Activated naive CD4-positive, alpha-beta T cell treated with anti-CD3 and anti-CD28 coated beads for 36 hours (primary cell): ENCODE measurements at regions not wholly inside any gene's neighbourhood (a gene's known extent, or its start where the extent isn't known, plus 50 kb on each side); places are given as distances from the start of the nearest gene placed in this dataset.

Source experiments
- CTCF ChIA-PET: fragments of 350-600 bp; sonication (Branson Sonifier 250); formaldehyde crosslinking; loops from one replicate; lab custom pipeline; 2021; ENCODE audit warnings: antibody characterized with exemption; lab: Charles Lee
- DNase-seq: peaks from one replicate; pipeline ENCODE4 v3.0.0-alpha.2; 2020
- H3K27ac Mint-ChIP-seq: one replicate; pipeline ENCODE4 v1.8.0; 2021; ENCODE audit warnings: mild to moderate bottlenecking, mixed read lengths
- H3K27me3 Mint-ChIP-seq: one replicate; pipeline ENCODE4 v1.8.0; 2021; ENCODE audit warnings: low read depth, mixed read lengths
- H3K36me3 Mint-ChIP-seq: one replicate; pipeline ENCODE4 v1.8.0; 2021; ENCODE audit warnings: low read depth, mixed read lengths
- H3K4me1 Mint-ChIP-seq: one replicate; pipeline ENCODE4 v1.8.0; 2021; ENCODE audit warnings: low read depth, mixed read lengths
- H3K4me3 Mint-ChIP-seq: one replicate; pipeline ENCODE4 v1.8.0; 2021; ENCODE audit warnings: mild to moderate bottlenecking, moderate library complexity, mixed read lengths
- H3K9me3 Mint-ChIP-seq: one replicate; pipeline ENCODE4 v1.8.0; 2021; ENCODE audit warnings: mixed read lengths
- intact Hi-C: fragments of 100-400 bp; cut with micrococcal nuclease; formaldehyde crosslinking; loops from one replicate; pipeline ENCODE4 v1.15.1; 2023

DNA sequence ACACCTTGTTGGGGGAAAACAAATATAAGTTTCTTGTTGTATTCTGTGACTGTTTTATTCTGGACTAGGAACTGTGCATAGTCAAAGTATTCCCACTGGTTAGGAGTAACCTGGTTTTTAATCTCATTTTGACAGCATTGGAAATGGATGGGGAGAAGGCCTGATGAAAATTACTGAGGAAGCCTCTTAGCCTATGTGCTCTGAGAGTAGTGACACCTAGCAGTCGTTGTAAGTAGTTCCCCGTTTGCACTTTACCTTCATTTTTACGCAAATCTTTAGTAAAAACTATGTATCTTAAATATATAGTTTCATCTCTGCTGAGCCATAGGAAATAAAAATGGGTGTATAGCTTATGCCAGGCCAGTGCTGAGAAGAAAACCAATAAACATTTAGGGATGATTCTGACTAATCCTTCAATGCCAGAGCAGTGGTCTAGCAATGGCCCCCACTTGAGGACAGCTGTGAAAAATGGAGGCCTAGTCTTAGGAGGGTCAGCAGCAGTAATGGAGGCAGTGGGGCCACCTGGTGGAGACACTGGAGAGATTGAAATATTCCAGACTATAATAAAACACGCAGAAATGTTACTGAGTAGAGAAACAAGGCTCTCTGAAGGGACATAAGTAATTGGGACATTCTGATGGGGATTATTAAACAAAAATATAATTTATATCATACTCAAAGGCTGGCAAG lies 133.2 kb upstream of the NOVA1 start:
- Mint-ChIP-seq H3K4me3 (no peak overlapping the region), H3K36me3 (no peaks in the 10 kb centered on the region), H3K9me3 (peaks cover 7% of the 10 kb centered on the region), H3K27me3 (no peaks in the 10 kb centered on the region), H3K4me1 (no peaks in the 10 kb centered on the region), H3K27ac (no peak overlapping the region)
- CTCF ChIA-PET, result no interaction called here
- intact Hi-C loops, result no loop called here
- no peak for DNase-seq

DNA sequence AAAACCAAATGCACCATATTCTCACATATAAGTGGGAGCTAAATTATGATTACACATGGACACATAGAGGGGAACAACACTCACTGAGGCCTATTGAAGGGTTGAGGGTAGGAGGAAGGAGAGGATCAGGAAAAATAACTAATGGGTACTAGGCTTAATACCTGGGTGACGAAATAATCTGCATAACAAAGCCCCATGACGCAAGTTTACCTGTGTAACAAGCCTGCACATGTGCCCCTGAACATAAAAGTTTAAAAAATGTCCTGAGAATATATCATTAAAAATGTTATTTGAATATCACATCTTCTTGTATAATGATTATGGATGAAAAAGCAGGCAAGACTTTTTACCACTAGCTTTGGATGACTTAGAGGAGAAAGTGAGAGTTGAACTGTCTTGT lies 138.0 kb upstream of the NOVA1 start:
- H3K4me1 Mint-ChIP-seq, result no peaks in the 10 kb centered on the region
- no peaks in the 10 kb centered on the region for H3K36me3 Mint-ChIP-seq
- H3K9me3 Mint-ChIP-seq, result peaks cover 5% of the 10 kb centered on the region
- no peak overlapping the region for H3K27ac Mint-ChIP-seq
- H3K27me3 Mint-ChIP-seq, result no peaks in the 10 kb centered on the region
- no peak overlapping the region for H3K4me3 Mint-ChIP-seq
- CTCF ChIA-PET, result interaction anchor here (0.6 kb wide), 1 partner anchor 105 kb away, joined by 7 read pairs; no protein-coding TSS in a partner anchor
- intact Hi-C loops, result no loop called here
- no peak for DNase-seq

DNA sequence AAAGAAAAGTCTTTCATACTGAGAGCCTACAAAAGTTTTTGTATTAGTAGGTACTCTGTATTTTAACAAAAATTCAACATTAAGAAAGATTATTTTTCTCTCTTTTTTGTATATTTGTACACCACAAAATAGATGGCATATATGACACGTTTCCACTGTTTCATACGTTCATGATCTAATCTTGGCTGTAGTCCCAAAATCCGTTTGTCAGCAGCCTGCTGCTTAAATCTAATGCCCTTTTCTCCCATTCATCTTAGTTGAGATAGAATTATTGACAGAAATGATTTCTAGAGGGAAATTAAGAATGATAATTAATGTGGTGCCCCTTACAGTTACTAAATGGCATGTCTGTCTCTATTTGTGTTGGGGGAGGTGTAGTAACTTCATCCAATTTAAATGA lies 140.7 kb upstream of the NOVA1 start:
- DNase-seq, result no peak
- H3K9me3 Mint-ChIP-seq, result peaks cover 9% of the 10 kb centered on the region
- intact Hi-C loops, result no loop called here
- no peaks in the 10 kb centered on the region for H3K27me3 Mint-ChIP-seq
- no peak overlapping the region for H3K27ac Mint-ChIP-seq
- H3K4me1 Mint-ChIP-seq, result no peaks in the 10 kb centered on the region
- no peak overlapping the region for H3K4me3 Mint-ChIP-seq
- no peaks in the 10 kb centered on the region for H3K36me3 Mint-ChIP-seq
- CTCF ChIA-PET, result no interaction called here

DNA sequence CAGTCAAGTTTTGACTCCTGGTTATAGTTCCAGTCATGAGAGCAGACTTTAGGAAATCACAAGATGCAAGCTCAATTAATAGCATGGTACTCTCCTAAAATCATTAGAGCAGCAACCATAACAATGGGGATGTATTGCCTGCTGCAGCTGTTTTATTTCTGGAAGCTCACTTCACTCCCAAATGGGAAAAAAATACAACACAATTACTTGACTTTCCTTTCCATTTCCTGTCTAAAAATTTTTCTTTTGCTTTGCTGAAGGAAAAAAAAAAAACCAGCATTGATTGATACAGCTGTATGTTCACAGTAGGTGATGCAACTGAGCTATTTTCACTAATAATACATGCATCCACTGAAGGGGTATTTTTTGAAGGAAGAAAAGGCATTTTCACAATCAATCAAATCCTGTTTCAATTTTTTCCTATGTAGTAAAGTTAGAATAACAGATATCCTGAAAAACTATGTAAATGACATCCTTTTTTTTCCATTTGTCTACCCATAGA lies 143.9 kb upstream of the NOVA1 start:
- Mint-ChIP-seq H3K9me3 (peaks cover 15% of the 10 kb centered on the region), H3K27ac (no peak overlapping the region), H3K36me3 (no peaks in the 10 kb centered on the region), H3K4me3 (no peak overlapping the region), H3K4me1 (no peaks in the 10 kb centered on the region), H3K27me3 (no peaks in the 10 kb centered on the region)
- no peak for DNase-seq
- intact Hi-C loops, result no loop called here
- CTCF ChIA-PET, result interaction anchor here (0.7 kb wide), 1 partner anchor 289 kb away, joined by 3 read pairs; no protein-coding TSS in a partner anchor

DNA sequence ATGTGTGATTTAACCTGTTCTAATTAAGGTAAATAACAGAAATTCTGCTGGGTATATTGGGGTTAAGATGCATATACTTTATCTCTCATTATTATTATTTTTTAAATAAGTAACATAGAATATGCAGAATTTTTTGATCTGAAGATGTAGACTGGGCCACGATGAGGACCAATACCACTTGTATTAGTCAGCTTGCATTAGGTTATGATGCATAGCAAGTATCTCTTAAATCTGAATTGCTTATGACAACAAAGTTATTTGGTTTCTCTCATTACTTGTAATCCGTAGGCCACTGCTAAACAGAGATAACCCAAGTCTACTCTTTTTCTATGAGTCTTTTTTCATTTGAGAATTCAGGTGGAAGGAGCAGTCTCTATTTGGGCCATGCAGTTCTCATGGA lies 145.5 kb upstream of the NOVA1 start:
- intact Hi-C loops, result no loop called here
- H3K27ac Mint-ChIP-seq, result no peak overlapping the region
- peaks cover 17% of the 10 kb centered on the region for H3K9me3 Mint-ChIP-seq
- no peak overlapping the region for H3K4me3 Mint-ChIP-seq
- no peak for DNase-seq
- CTCF ChIA-PET, result no interaction called here
- H3K27me3 Mint-ChIP-seq, result no peaks in the 10 kb centered on the region
- H3K4me1 Mint-ChIP-seq, result no peaks in the 10 kb centered on the region
- no peaks in the 10 kb centered on the region for H3K36me3 Mint-ChIP-seq

DNA sequence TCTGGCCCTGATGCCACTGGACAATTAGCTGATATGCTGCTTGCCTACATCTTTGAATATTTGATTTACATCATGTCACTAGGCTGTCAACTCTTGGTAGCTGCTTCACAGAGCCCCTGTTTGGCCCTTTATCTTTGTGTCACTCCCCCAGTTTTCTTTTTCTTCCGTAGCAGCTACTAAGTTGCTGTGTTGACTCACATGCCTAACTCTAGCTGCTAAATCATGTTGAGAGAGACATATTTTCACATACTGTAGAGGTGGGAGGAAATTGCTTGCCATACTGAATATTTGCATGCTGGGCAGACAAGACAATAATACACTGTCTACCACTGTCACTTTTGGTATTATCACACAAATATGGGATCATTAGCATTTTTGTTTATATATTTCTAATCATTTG lies 147.1 kb upstream of the NOVA1 start:
- no peaks in the 10 kb centered on the region for H3K4me1 Mint-ChIP-seq
- no peak overlapping the region for H3K4me3 Mint-ChIP-seq

DNA sequence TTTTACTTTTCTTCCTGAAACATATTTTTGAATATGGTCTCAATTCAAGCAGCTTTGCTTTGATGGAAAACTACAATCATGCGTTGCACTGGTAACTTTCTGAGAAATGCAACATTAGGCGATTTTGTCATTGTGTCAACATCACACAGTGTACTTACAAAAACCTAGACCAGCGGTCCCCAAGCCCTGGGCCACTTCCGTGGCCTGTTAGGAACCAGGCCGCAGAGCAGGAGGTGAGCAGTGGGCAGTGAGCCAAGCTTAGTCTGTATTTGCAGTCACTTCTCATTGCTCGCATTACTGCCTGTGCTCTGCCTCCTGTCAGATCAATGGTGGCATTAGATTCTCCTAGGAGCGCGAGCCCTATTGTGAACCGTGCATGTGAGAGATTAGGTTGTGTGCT lies 163.7 kb upstream of the NOVA1 start:
- CTCF ChIA-PET, result interaction anchor here (0.7 kb wide), 1 partner anchor 1338 kb away, joined by 3 read pairs; no protein-coding TSS in a partner anchor
- no peaks in the 10 kb centered on the region for H3K36me3 Mint-ChIP-seq
- no peak for DNase-seq
- no peak overlapping the region for H3K27ac Mint-ChIP-seq
- H3K4me1 Mint-ChIP-seq, result no peaks in the 10 kb centered on the region
- no peak overlapping the region for H3K4me3 Mint-ChIP-seq
- H3K9me3 Mint-ChIP-seq, result peaks cover 25% of the 10 kb centered on the region
- no peaks in the 10 kb centered on the region for H3K27me3 Mint-ChIP-seq
- intact Hi-C loops, result no loop called here

More for the DNA sequence above, 147.1 kb upstream of the NOVA1 start:
- intact Hi-C loops, result no loop called here
- H3K9me3 Mint-ChIP-seq, result peaks cover 20% of the 10 kb centered on the region
- no peaks in the 10 kb centered on the region for H3K36me3 Mint-ChIP-seq
- H3K27me3 Mint-ChIP-seq, result no peaks in the 10 kb centered on the region
- CTCF ChIA-PET, result no interaction called here
- H3K27ac Mint-ChIP-seq, result no peak overlapping the region
- DNase-seq, result no peak

DNA sequence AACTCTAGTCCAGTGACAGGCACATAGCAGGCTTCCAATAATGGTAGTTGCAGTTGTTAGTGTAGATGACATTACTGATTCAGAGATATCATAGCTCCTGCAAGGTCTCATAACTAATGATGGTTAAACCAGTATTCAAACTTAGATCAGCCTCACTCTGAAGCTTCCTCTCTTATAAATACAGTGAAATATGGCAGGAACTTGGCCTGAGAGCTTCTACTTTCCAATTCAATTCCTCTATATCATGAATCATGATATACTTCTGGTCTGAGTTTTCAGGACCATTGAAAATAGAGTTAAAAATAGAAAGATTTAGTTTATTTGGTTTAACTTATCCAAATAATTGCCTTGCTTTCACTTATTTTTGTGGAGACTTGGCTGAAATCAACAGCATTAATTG lies 167.5 kb upstream of the NOVA1 start:
- Mint-ChIP-seq H3K4me1 (no peaks in the 10 kb centered on the region), H3K27ac (no peak overlapping the region), H3K9me3 (peaks cover 16% of the 10 kb centered on the region), H3K36me3 (no peaks in the 10 kb centered on the region), H3K27me3 (no peaks in the 10 kb centered on the region), H3K4me3 (no peak overlapping the region)
- CTCF ChIA-PET, result no interaction called here
- no peak for DNase-seq
- intact Hi-C loops, result no loop called here

DNA sequence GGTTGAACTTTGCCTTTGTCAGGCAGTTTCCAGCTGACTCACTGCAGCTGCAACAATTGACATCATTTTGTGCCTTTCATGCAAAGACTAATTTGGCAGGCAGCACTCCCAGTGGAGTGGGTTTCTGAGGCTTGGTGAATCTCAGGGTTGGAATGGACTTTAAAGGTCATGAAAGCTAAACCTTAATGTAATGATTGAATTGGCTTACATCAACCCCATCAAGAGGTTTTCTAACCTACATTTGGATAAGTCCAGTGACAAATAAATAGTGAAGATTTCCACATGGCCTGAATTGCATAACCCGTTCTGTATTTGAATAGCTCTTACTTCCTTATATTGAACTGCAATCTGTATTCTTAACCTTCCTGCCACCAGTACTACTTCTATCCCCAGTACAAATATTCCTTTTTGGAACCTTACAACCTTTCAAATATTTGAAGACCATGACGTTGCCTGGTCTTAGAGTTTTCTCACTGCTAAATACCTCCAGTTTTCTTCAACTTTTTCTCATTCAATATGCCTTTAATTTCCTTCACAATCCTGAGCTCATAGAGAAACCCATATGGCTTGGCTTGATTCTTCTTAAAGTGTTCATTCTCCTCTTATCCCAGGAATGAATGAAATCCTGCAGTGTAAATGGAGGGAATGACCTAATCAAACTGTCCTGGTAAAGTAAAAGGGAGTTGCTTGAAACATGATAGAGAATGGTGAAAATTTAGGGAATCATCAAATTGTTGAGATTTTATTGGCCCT lies 168.1 kb upstream of the NOVA1 start:
- Mint-ChIP-seq H3K27ac (no peak overlapping the region), H3K4me3 (no peak overlapping the region), H3K36me3 (no peaks in the 10 kb centered on the region), H3K27me3 (no peaks in the 10 kb centered on the region), H3K9me3 (peaks cover 16% of the 10 kb centered on the region), H3K4me1 (no peaks in the 10 kb centered on the region)
- intact Hi-C loops, result no loop called here
- CTCF ChIA-PET, result no interaction called here
- no peak for DNase-seq

DNA sequence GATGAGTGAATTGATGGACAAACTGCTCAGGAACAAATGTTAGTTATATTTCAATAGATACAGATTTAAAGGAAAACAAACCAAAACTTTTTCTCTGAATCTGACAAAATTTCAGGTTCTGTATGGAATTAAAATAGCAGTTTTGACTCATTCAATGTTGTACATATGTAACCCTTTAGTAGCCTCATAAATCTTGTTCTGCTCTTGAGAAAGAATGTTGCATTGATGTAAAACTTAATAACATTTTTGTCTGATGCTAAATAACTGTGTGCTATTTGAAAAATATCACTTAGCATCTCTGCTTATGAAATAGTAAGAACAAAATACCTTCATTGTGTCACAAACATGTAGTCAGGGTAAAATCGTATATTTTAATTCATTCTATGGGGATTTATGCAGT lies 168.9 kb upstream of the NOVA1 start:
- no peaks in the 10 kb centered on the region for H3K36me3 Mint-ChIP-seq
- no peaks in the 10 kb centered on the region for H3K4me1 Mint-ChIP-seq
- intact Hi-C loops, result no loop called here
- H3K27me3 Mint-ChIP-seq, result no peaks in the 10 kb centered on the region
- no peak overlapping the region for H3K4me3 Mint-ChIP-seq
- CTCF ChIA-PET, result no interaction called here
- no peak overlapping the region for H3K27ac Mint-ChIP-seq
- H3K9me3 Mint-ChIP-seq, result peaks cover 16% of the 10 kb centered on the region
- DNase-seq, result no peak

DNA sequence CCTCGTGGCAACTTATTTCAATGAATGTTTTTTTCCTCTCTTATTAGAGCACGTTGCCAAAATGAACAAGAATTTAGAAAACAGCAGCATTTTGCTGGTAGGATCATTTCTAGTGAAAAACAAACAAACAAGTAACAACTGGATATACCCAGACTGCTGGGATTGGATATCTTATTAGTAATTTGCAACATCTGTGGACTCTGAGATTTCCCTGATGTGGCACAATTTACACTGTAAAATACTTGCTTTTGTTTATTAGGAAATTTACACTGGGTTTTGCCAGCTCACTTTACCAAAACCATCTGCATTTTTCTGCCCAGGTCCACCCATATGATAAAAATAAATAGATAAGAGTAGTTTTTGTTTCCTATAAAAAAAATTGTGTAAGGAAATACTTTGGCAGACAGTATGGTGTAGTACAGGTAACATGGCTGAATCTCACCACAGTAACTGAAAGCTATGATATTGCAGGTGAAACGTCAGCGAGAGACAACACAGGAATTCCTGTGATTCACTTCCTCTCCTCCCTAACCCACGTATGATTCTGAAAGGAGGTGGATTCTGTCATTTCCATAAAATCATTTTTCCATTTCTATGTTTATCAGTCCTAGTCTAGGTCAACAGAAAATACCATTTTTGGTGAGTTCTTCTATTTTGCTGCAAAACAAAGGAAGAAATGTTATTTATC lies 176.2 kb upstream of the NOVA1 start:
- H3K4me1 Mint-ChIP-seq, result no peaks in the 10 kb centered on the region
- no peaks in the 10 kb centered on the region for H3K27me3 Mint-ChIP-seq
- no peak overlapping the region for H3K4me3 Mint-ChIP-seq
- intact Hi-C loops, result no loop called here
- H3K9me3 Mint-ChIP-seq, result peaks cover 3% of the 10 kb centered on the region
- no peaks in the 10 kb centered on the region for H3K36me3 Mint-ChIP-seq
- CTCF ChIA-PET, result no interaction called here
- no peak for DNase-seq
- no peak overlapping the region for H3K27ac Mint-ChIP-seq

DNA sequence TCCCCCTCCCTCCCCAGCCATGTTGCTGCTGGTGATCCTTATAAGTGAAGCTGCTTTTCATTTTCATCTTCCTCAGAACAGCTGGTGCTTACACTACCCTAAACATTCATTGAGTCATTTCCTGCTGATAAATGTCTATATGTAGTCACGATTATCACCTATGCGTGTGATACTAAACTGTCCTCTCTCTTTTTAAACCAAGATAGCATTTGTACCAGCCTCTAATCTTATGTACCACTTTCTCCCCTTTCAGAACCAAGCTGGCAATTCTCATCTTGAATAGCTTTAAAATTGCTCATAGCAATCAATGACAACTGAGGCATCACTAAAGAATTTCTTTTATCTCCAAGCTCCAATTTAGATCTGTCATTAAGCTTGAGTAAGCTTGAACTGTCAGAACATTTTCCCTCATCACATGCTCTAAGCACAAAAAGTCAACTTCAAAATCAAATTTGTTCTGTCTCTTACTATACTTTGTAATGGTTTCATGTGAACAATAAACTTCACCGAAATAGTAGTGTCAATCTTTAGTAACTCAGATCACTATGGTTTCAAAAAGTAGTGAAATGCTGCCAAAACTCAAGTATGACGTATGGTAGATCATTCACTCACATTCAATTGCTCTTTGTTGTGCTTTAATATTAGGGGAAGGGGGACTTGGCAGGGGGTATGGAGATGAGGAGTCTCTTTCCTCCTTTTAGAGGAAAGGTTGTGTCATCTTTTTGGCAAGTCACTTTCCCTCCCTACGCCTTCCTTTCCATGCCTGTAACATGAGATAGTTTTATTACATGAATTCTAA lies 178.1 kb upstream of the NOVA1 start:
- no peaks in the 10 kb centered on the region for H3K36me3 Mint-ChIP-seq
- CTCF ChIA-PET, result no interaction called here
- intact Hi-C loops, result no loop called here

More for the DNA sequence above, 178.1 kb upstream of the NOVA1 start:
- no peak overlapping the region for H3K27ac Mint-ChIP-seq
- H3K27me3 Mint-ChIP-seq, result no peaks in the 10 kb centered on the region
- no peak for DNase-seq
- no peak overlapping the region for H3K4me3 Mint-ChIP-seq
- no peaks in the 10 kb centered on the region for H3K4me1 Mint-ChIP-seq
- H3K9me3 Mint-ChIP-seq, result peaks cover 3% of the 10 kb centered on the region
